Transverse colon (tissue), 4 donors: ENCODE measurements at regions not wholly inside any gene's neighbourhood (a gene's known extent, or its start where the extent isn't known, plus 50 kb on each side); places are given as distances from the start of the nearest gene placed in this dataset.

Experiments used
- POLR2AphosphoS5 ChIP-seq, 3 donors: sonication (generic); formaldehyde crosslinking; IDR thresholded peaks; one replicate each; pipeline ENCODE4 v1.6.1; 2016; ENCODE audit warnings: antibody characterized with exemption in 3 of 3
- TF ChIP-seq, protein P1 (sequence below), 5 experiments: fragments of 200-600 bp in 3 of 5; fragments of 450-650 bp in 2 of 5; sonication (generic) in 3 of 5; IDR thresholded peaks; 1 replicate in 2 of 5; 2 replicates in 3 of 5; pipeline ENCODE4 v1.5.1; 2016 to 2017; ENCODE audit warnings: antibody characterized with exemption in 5 of 5, inconsistent platforms in 3 of 5, mild to moderate bottlenecking in 2 of 5, moderate library complexity in 1 of 5

DNA sequence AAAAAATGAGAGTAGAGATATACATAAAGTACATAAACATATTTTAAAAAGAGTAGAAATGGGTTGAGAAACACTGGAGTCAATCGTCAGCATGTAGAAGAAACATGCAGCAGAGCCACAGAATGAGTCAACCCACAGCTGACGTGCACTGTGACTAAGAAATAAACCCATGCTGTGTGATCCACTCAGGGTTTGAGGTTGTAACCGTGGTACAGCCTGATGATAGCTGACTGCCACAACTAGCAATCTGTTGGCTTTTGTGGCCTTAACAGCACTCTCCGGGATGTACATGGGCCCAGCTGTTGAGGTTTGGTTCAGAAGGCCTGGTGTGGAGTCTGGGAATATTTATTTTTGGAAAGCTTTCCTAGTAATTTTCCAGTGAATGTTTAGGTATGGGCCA lies 554.4 kb upstream of the MEX3C start:
- TF ChIP-seq POLR2AphosphoS5 (IDR thresholded peaks at IDR 0.05), result no peak
- TF ChIP-seq, protein P1, sequence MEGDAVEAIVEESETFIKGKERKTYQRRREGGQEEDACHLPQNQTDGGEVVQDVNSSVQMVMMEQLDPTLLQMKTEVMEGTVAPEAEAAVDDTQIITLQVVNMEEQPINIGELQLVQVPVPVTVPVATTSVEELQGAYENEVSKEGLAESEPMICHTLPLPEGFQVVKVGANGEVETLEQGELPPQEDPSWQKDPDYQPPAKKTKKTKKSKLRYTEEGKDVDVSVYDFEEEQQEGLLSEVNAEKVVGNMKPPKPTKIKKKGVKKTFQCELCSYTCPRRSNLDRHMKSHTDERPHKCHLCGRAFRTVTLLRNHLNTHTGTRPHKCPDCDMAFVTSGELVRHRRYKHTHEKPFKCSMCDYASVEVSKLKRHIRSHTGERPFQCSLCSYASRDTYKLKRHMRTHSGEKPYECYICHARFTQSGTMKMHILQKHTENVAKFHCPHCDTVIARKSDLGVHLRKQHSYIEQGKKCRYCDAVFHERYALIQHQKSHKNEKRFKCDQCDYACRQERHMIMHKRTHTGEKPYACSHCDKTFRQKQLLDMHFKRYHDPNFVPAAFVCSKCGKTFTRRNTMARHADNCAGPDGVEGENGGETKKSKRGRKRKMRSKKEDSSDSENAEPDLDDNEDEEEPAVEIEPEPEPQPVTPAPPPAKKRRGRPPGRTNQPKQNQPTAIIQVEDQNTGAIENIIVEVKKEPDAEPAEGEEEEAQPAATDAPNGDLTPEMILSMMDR (IDR thresholded peaks at IDR 0.05), result no peak
